Hindlimb muscle (tissue), 1 donor: ENCODE measurements at regions not wholly inside any gene's neighbourhood (a gene's known extent, or its start where the extent isn't known, plus 50 kb on each side); places are given as distances from the start of the nearest gene placed in this dataset.

Experiments used
- DNase-seq: peaks from one replicate; pipeline ENCODE4 v3.0.0-alpha.2; 2013

- no peak for DNase-seq
These were observed 383.3 kb downstream of the C12orf75 start for GRCh38 chr12:105713606-105714305.

- DNase-seq, result no peak
These were observed 386.1 kb downstream of the C12orf75 start for GRCh38 chr12:105716621-105717020.

DNA sequence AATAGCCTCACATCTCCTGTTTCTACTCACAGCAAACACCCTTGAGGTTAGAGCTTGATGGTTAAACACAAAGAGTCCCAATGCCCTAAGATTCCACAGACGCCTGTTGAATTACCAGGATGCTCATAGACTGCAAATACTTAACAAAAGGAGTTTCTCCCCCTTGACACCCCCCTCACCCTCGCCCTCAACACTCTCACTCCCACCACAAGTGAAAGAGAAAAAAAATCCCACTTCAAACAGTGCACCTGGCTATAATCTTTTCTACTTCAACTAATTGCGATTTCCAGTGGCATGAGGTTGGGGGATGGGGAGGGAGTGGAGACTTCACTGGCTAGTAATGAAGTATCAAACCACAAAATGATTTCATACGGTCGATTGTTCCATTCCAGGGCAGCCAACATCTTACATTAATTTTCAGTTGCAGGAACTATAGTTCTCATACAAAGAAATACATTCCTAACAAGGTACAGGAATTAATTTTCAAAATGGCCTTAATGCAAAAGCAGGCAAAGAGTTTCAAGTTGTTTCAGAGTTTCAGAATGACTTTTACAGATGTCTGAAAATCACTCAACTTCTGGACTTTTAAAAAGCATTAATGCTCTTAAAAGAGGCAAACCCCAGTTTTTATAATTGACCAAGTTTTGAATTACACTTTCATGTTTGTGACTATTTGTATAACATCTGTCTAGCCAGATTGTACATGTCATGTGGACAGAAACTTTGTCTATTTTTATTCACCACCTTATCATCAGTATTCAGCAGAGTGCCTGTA is 390.7 kb downstream of the C12orf75 start:
- DNase-seq, result peak; percentile 40

DNA sequence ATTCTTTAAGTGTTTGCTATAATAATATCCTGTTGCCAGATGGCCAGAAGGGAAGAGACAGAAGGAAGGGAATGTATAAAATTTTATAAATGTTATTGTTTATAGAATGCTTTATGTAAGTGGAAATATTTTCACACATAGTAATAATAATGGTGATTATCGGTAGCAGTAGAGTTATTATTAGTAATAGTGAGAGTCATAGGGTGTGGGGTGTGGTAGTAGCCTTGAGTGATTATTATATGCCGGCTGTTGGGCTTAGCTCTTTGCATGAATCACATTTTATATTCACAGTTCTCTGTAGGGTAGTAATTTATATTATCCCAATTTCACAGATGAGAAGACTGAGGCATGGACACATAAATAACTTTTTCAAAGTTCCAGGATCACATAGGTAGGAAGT is 391.4 kb downstream of the C12orf75 start:
- no peak for DNase-seq

DNA sequence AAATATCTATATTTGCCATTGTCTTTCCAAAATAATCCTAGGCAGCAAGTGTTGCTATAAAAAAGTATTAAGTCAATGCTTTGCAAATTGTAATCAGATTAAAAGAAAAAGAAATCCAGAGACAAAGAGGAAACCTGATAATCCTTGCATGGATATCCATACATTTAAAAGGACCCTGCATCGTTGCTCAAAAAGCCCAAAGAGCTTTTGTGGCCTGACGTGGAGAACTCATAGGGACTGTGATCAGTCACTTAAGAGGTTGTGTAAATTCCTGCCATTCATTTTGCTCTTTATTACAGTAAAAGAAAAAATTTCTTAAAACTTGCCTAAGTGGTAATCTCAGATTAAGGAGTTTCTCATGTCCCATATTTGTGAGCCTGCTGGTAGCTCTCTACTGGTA is 392.6 kb downstream of the C12orf75 start:
- DNase-seq, result no peak

GRCh38 chr12:105723494-105723893 is 393.0 kb downstream of the C12orf75 start:
- no peak for DNase-seq

DNA sequence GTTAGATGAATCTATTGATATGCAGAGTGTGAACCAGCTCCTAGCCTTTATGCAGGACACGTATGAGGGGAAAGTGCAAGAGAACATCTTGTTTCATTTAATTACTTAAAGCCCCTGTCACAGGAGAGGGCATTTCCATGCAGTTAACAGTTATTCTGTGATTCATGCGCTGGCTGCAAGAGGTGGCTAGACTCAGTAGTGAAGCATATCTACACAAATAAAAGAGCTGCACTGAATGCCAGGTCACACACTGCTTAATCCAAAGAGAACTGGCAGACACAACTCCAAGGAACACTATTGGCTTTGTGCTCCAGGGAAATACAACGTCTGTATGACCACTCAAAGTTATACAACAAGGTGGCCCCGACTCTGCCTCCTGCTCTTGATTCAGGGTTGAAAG is 394.1 kb downstream of the C12orf75 start:
- DNase-seq, result no peak

- no peak for DNase-seq
These were observed 394.6 kb downstream of the C12orf75 start for GRCh38 chr12:105725054-105725453.

DNA sequence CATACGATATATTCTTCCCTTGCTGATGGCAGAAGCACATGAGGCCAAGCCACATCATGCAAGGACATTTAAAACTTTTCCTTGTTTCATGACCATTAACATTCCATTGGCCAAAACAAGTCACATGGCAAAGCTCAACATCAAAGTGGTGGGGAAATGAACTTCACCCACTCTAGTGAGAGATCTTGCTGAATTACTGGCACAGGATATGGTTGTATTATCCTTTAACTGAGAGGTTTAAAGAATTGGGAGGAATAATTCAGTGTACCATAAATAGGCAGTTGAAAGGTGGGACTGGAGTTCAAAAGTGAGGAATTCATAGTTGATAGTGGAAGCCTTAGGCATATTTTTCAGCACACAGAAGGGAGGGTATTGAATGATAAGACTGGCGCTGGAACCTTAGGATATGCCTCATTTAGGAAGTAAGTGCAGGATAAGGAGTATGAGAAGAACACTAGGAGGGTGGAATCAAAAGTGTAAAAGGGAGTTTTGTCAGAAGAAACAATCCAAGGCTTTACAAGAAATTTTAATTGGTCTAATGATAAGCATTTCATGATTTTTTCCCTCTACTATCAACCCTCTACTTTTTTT is 398.8 kb downstream of the C12orf75 start:
- no peak for DNase-seq

DNA sequence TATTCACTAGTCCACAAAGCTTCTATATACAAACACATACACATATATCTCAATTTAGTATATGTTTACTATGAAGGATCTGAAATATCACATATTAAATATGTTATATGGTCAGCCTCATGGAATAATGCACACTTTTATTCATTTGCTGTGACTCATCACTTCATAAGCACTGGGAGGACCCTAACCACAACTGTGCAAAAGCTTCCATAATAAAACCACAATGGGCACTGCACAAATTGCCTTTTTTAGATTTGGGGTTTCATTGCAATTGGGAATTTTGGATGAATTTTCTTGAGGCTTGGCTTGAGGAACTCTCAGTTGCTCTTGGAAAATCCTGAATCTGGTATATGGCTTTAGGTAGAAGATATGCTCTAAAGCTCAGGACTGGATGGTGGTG is 399.4 kb downstream of the C12orf75 start:
- no peak for DNase-seq

GRCh38 chr12:105733579-105733978 is 403.1 kb downstream of the C12orf75 start:
- DNase-seq, result no peak

- no peak for DNase-seq
These were observed 402.3 kb downstream of the NUAK1 start for GRCh38 chr12:105736498-105736897.

DNA sequence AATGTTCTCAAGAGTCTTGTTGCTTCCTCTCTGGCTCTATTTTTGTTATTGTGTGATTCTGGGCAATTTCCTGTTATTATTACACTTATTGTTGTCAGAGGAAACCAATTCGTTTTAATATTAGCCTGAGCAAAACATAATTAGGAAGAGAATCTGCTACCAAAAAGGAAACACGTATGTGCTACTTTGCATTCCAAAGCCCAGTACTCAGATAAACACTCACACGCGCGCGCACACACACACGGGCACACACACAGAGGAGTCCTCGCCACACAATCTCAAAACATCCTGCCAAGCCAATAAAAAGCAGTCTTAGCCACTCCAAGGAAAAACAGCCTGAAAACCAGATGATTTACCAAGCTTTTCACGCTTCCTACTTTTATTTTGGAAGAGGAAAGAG is 400.7 kb downstream of the NUAK1 start:
- DNase-seq, result no peak

DNA sequence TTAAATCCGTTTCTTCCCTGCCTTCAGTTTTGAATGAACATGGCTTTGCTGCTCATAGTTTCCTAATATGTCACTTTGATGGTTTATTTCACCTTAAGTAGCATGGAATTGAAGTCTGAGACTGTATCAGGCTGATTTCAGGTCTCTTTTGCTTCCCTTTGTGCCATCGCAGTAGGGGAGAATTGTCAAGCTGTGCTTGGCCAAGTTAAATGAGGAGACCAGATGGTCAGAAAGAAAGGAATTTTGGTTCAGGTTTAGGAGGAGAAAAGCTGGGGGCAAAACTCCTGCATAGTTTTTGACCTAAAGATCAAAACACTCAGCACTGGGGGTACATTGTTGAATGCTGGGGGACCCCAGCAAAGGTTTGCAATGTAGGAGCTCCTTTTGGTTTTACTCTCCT is 398.4 kb downstream of the NUAK1 start:
- DNase-seq, result no peak

DNA sequence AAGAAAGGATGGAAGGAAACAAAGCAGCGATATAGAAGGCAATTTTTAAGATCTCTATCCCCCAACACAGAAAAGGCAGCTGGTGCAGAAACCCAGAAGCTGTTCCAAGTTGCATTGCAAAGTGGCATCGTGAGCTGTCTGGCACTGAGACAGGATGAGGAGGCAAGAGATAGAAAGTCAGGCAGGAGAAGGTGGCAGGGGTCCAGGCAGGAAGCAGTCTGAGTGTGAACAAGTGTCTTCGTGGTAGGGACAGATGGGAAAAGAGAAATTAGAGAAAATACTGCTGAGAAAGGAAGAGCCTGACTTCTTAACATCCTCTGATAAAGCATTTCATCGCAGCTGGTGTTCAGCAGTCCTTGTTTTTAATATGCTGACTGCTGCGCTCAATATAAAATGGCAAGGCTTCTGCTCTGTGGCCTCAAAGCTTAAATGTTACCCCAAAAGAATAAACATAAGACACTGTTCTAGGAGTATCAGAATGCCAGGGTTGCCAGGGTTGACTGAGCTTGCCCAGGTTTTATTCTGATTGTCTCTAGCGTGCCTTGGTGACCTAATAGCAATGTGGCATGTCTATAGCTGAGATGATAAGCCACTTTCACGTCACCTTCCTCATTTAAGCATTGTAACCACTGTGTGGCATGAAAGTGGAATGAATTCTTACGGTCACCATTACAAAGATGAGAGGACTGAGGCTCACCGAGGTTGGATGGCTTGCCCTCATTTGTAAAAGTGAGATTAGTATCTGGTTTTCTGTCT is 397.6 kb downstream of the NUAK1 start:
- DNase-seq, result peak; percentile 48

DNA sequence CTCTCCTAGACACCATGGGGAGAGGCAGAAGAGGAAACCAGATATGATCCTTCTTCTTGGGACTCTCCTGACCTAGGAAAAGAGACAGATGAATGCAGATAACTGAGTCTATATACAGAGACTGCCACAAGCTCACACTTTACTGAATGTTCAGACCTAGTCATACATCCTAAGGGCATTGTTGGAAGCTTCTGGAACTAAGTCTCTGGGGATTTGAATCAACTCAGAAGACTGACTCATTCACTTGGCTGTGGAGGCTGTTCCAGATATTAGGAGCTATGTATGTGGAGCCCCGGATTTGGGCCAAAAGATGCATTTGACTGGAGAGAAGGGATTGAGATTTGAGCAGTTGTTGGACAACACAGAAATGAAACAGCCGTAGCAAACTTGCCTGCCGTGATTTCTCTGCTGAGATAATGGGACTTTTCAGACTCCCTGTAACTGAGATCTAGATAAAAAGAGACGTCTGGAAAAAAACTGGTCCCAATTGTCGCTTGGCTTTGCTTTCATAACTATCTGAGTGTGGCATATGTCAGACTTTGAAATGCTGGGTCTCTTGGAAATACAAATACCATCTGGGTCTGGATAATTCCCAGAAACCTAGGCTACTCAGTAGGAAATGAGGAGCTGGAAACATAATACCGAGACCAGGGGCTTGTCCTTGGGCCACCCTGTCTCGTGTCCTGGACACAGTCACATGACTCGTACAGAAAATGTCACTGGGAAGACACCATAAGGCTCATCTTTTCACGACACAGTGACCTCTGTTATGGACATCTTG is 396.8 kb downstream of the NUAK1 start:
- DNase-seq, result peak; percentile 51

DNA sequence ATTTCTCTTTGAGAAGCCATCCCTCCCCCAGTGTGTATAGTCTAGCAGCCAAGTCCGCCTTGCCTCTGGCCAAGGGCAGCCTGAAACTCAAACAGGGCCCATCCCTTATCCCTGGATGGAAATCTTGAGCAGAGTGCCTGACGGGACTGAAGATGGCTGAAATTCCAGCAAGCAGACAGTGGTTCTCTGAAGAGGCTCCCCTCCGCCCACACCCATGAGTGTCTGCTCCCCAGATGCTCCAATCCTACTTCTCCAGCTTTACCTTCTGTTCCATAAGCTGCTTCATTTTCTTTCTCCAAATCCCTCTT is 396.2 kb downstream of the NUAK1 start:
- DNase-seq, result no peak

- DNase-seq, result no peak
These were observed 394.2 kb downstream of the NUAK1 start for GRCh38 chr12:105744371-105745058.

GRCh38 chr12:105745811-105746210 is 392.9 kb downstream of the NUAK1 start:
- DNase-seq, result no peak

- no peak for DNase-seq
These were observed 389.8 kb downstream of the NUAK1 start for GRCh38 chr12:105748806-105749600.

DNA sequence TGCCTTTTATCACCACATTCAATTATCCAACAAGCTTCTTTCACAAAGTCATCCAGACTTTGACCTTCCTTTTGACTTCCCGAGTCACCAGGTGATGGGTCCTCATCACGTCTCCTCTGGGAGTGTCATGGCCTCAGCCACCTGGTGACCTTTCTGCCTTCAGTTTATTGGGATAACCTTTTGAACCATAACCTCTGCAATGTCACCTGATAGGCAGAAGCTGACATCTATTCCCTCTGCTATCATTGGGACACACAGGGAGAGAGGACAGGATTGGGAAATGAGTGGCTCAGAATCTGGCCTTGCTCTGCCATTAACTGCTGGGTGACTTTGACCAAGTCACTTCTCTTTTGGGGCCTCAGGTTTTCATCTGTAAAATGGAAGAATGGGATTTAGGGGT is 388.7 kb downstream of the NUAK1 start:
- DNase-seq, result no peak
